KMS-11 (cell line): ENCODE measurements at regions not wholly inside any gene's neighbourhood (a gene's known extent, or its start where the extent isn't known, plus 50 kb on each side); places are given as distances from the start of the nearest gene placed in this dataset.

Experiments used
- H2AFZ ChIP-seq: fragments of 200-600 bp; sonication (generic); 2 replicates; pipeline ENCODE4 v1.6.1; 2016; ENCODE audit warnings: antibody characterized with exemption, mixed run types, low read depth
- H3K27ac ChIP-seq: fragments of 200-600 bp; sonication (generic); 2 replicates; pipeline ENCODE4 v1.6.1; 2016; ENCODE audit warnings: mild to moderate bottlenecking, mixed run types
- H3K27me3 ChIP-seq: fragments of 200-600 bp; sonication (generic); 2 replicates; pipeline ENCODE4 v1.6.1; 2017; ENCODE audit warnings: mild to moderate bottlenecking, low read depth, mixed run types, moderate library complexity; ENCODE audit not compliant: insufficient read depth
- H3K36me3 ChIP-seq: fragments of 200-600 bp; sonication (generic); 2 replicates; pipeline ENCODE4 v1.6.1; 2017; ENCODE audit warnings: mild to moderate bottlenecking, mixed run types; ENCODE audit not compliant: insufficient read depth
- H3K4me1 ChIP-seq: fragments of 200-600 bp; sonication (generic); 2 replicates; pipeline ENCODE4 v1.6.1; 2016; ENCODE audit warnings: mild to moderate bottlenecking, low read depth, mixed run types; ENCODE audit not compliant: poor library complexity, severe bottlenecking
- H3K4me2 ChIP-seq: fragments of 200-600 bp; sonication (generic); 2 replicates; pipeline ENCODE4 v1.7.0; 2016; ENCODE audit warnings: mild to moderate bottlenecking, mixed run types
- H3K4me3 ChIP-seq: fragments of 200-600 bp; sonication (generic); IDR thresholded peaks from 2 replicates; pipeline ENCODE4 v1.6.1; 2017; ENCODE audit warnings: low read depth, low read length, mixed read lengths; ENCODE audit not compliant: insufficient read depth
- H3K79me2 ChIP-seq: fragments of 200-600 bp; sonication (generic); 2 replicates; pipeline ENCODE4 v1.6.1; 2016; ENCODE audit warnings: low read depth, mixed run types; ENCODE audit not compliant: insufficient read depth
- H3K9ac ChIP-seq: fragments of 200-600 bp; sonication (generic); 2 replicates; pipeline ENCODE4 v1.6.1; 2016; ENCODE audit warnings: mild to moderate bottlenecking, mixed run types
- H4K20me1 ChIP-seq: fragments of 200-600 bp; sonication (generic); 2 replicates; pipeline ENCODE4 v1.6.1; 2016; ENCODE audit warnings: mild to moderate bottlenecking, mixed run types; ENCODE audit not compliant: insufficient read depth
- CTCF ChIP-seq: fragments of 200-600 bp; sonication (generic); conservative IDR thresholded peaks from 2 replicates; pipeline ENCODE4 v1.6.1; 2017; ENCODE audit warnings: low read depth, mild to moderate bottlenecking, antibody characterized with exemption, low read length, moderate library complexity, mixed read lengths

DNA sequence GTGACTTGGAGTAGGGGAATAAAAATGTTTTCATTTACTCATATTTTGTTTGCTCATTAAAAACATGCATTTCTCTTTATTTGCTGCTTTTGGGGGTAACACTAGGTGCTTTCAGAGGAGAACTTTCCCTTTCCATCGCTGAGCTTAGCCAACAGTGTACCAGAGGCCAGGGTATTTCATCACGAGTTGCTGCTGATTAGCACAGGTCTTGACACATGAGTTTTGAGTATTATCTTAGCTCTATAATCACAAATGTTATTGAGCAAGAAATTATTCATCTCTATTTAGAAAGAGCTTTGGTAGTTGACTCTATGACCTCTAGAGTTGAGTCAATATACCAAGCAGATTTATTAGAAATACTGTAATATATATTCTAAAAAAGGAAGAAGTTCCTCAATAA, 375.9 kb downstream of the NXPH1 start:
- Histone ChIP-seq H3K4me3 (no peak overlapping the region), H3K79me2 (no peaks in the 10 kb centered on the region), H3K9ac (no peak overlapping the region), H3K36me3 (no peaks in the 10 kb centered on the region), H2AFZ (no peak overlapping the region), H4K20me1 (no peaks in the 10 kb centered on the region), H3K27me3 (no peaks in the 10 kb centered on the region), H3K27ac (no peak overlapping the region), H3K4me2 (no peak overlapping the region), H3K4me1 (no peaks in the 10 kb centered on the region)
- no peak for TF ChIP-seq CTCF

DNA sequence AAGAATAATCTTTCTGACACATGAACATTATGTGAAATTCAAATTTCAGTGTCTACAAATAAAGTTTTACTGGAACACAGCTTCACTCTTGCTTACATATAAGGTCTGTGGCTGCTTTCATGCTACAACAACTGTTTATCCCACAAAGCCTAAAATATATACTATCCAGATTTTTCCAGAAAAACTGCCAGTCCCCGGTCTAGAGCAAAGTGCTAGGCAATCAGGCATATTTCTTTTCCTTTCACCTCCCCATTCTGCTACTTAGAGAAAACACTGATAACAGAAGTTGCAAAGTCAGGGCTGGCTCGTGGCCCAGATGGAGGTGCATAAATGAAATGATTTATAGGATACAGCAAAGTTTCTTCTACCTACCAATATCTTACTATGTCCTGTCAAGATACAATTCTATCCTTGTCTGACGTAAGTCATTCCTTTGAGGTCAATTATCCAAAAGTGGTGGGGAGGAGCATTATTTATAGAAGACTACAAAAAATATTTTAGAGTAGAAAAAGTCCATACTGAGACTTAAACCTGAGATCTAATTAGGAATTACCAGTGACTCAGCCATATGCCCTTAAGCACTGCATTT, 384.1 kb downstream of the NXPH1 start:
- Histone ChIP-seq H3K27me3 (no peaks in the 10 kb centered on the region), H2AFZ (no peak overlapping the region), H3K27ac (no peak overlapping the region), H3K4me2 (no peak overlapping the region), H3K79me2 (no peaks in the 10 kb centered on the region), H3K9ac (no peak overlapping the region), H4K20me1 (no peaks in the 10 kb centered on the region), H3K36me3 (no peaks in the 10 kb centered on the region), H3K4me3 (no peak overlapping the region), H3K4me1 (no peaks in the 10 kb centered on the region)
- no peak for TF ChIP-seq CTCF

GRCh38 chr7:8818406-8818805, 385.0 kb downstream of the NXPH1 start:
- no peaks in the 10 kb centered on the region for H3K36me3 ChIP-seq
- H3K79me2 ChIP-seq = no peaks in the 10 kb centered on the region
- H3K4me2 ChIP-seq = no peak overlapping the region
- no peak overlapping the region for H2AFZ ChIP-seq
- H3K27me3 ChIP-seq = no peaks in the 10 kb centered on the region
- no peaks in the 10 kb centered on the region for H3K4me1 ChIP-seq
- no peak overlapping the region for H3K9ac ChIP-seq
- H3K27ac ChIP-seq = no peak overlapping the region
- no peaks in the 10 kb centered on the region for H4K20me1 ChIP-seq
- TF ChIP-seq CTCF = no peak
- H3K4me3 ChIP-seq = no peak overlapping the region

DNA sequence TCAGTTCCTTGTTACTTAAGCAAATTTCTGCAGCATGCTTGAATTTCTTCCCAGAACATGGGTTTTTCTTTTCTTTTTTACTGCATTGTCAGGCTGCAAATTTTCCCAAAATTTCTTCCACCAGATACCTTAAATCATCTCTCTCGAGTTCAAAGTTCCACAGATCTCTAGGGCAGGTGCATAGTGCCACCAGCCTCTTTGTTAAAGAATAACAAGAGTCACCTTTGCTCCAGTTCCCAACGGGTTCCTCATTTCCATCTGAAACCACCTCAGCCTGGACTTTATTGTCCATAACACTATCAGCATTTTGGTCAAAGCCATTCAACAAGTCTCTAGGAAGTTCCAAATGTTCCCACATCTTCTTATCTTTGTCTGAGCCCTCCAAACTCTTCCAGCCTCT, 389.2 kb downstream of the NXPH1 start:
- no peak overlapping the region for H3K27ac ChIP-seq
- H3K9ac ChIP-seq = no peak overlapping the region
- no peak for TF ChIP-seq CTCF
- no peak overlapping the region for H2AFZ ChIP-seq
- H3K79me2 ChIP-seq = no peaks in the 10 kb centered on the region
- no peaks in the 10 kb centered on the region for H4K20me1 ChIP-seq
- H3K4me1 ChIP-seq = no peaks in the 10 kb centered on the region
- H3K36me3 ChIP-seq = no peaks in the 10 kb centered on the region
- no peak overlapping the region for H3K4me2 ChIP-seq
- H3K27me3 ChIP-seq = no peaks in the 10 kb centered on the region
- no peak overlapping the region for H3K4me3 ChIP-seq

DNA sequence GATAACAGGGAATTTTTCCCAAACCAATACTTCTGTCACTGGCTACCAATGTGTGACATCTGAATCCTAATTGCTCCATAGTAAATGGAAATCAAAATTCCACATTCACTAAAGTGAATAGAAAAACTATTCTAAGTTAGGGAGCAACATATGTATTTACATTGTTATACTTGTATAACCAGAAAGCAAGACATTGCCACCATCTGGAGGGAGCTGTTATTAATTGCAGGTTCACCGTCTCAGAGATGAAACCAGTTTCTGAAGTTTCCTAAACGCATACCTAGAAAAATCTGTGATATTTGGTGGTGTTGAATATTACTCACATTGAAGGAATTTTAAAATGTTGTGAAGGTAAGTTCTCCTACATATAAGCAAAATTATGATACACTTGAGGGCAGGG, 390.1 kb downstream of the NXPH1 start:
- Histone ChIP-seq H3K4me1 (no peaks in the 10 kb centered on the region), H3K27ac (no peak overlapping the region), H3K27me3 (no peaks in the 10 kb centered on the region), H2AFZ (no peak overlapping the region), H3K36me3 (no peaks in the 10 kb centered on the region), H4K20me1 (no peaks in the 10 kb centered on the region), H3K79me2 (no peaks in the 10 kb centered on the region), H3K4me2 (no peak overlapping the region), H3K4me3 (no peak overlapping the region), H3K9ac (no peak overlapping the region)
- no peak for TF ChIP-seq CTCF
